ENCODE measurements at regions not wholly inside any gene's neighbourhood (a gene's known extent, or its start where the extent isn't known, plus 50 kb on each side); places are given as distances from the start of the nearest gene placed in this dataset.

DNA sequence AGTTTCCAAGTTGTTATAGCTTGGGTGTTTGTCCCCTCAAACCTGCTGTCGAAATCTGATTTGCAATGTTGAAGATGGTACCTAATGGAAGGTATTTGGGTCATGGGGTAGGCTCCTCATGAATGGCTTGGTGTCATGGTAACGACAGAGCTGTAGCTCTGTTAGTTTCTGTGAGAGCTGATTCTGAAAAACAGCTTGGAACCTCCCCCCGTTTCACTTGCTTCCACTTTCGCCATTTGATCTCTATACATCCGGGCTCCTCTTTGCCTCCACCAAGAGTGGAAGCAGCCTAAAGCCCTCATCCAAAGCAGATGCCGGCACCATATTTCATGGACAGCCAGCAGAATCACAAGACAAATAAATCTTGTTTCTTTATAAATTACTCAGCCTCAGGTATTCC, 1035.1 kb upstream of the SLC39A10 start:
- no peaks in the 10 kb centered on the region for H3K9me3 ChIP-seq (ENCODE audit: control insufficient read depth, insufficient read depth, low read depth, low read length)
- CTCF ChIA-PET = no interaction called here
- H3K27ac ChIP-seq (ENCODE audit: extremely low read depth, low read depth, low read length) = no peak overlapping the region
- no peaks in the 10 kb centered on the region for H3K4me1 ChIP-seq (ENCODE audit: control insufficient read depth, insufficient read depth, low read length)
- POLR2A ChIA-PET = no interaction called here
- H3K36me3 ChIP-seq (ENCODE audit: control insufficient read depth in 2 of 2, insufficient read depth in 1 of 2, low read length in 2 of 2) = no peaks in the 10 kb centered on the region
- no peak overlapping the region for H3K4me3 ChIP-seq (ENCODE audit: low read depth, low read length)
- TF ChIP-seq, protein P1, sequence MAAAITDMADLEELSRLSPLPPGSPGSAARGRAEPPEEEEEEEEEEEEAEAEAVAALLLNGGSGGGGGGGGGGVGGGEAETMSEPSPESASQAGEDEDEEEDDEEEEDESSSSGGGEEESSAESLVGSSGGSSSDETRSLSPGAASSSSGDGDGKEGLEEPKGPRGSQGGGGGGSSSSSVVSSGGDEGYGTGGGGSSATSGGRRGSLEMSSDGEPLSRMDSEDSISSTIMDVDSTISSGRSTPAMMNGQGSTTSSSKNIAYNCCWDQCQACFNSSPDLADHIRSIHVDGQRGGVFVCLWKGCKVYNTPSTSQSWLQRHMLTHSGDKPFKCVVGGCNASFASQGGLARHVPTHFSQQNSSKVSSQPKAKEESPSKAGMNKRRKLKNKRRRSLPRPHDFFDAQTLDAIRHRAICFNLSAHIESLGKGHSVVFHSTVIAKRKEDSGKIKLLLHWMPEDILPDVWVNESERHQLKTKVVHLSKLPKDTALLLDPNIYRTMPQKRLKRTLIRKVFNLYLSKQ (tag by site-specific recombination; IDR thresholded peaks at IDR 0.05; ENCODE audit: borderline replicate concordance) = no peak
- TF ChIP-seq ZNF549 (tag by site-specific recombination; IDR thresholded peaks at IDR 0.05) = no peak
- TF ChIP-seq ZNF292 (tag by site-specific recombination; IDR thresholded peaks at IDR 0.05; ENCODE audit: borderline replicate concordance, low read depth) = no peak
- no peak for TF ChIP-seq ZNF571 (tag by site-specific recombination; IDR thresholded peaks at IDR 0.05)
- TF ChIP-seq, protein P2, sequence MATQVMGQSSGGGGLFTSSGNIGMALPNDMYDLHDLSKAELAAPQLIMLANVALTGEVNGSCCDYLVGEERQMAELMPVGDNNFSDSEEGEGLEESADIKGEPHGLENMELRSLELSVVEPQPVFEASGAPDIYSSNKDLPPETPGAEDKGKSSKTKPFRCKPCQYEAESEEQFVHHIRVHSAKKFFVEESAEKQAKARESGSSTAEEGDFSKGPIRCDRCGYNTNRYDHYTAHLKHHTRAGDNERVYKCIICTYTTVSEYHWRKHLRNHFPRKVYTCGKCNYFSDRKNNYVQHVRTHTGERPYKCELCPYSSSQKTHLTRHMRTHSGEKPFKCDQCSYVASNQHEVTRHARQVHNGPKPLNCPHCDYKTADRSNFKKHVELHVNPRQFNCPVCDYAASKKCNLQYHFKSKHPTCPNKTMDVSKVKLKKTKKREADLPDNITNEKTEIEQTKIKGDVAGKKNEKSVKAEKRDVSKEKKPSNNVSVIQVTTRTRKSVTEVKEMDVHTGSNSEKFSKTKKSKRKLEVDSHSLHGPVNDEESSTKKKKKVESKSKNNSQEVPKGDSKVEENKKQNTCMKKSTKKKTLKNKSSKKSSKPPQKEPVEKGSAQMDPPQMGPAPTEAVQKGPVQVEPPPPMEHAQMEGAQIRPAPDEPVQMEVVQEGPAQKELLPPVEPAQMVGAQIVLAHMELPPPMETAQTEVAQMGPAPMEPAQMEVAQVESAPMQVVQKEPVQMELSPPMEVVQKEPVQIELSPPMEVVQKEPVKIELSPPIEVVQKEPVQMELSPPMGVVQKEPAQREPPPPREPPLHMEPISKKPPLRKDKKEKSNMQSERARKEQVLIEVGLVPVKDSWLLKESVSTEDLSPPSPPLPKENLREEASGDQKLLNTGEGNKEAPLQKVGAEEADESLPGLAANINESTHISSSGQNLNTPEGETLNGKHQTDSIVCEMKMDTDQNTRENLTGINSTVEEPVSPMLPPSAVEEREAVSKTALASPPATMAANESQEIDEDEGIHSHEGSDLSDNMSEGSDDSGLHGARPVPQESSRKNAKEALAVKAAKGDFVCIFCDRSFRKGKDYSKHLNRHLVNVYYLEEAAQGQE (tag by site-specific recombination; IDR thresholded peaks at IDR 0.05) = no peak
- TF ChIP-seq, protein P3, sequence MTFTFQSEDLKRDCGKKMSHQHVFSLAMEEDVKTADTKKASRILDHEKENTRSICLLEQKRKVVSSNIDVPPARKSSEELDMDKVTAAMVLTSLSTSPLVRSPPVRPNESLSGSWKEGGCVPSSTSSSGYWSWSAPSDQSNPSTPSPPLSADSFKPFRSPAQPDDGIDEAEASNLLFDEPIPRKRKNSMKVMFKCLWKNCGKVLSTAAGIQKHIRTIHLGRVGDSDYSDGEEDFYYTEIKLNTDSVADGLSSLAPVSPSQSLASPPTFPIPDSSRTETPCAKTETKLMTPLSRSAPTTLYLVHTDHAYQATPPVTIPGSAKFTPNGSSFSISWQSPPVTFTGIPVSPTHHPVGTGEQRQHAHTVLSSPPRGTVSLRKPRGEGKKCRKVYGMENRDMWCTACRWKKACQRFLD (tag by site-specific recombination; IDR thresholded peaks at IDR 0.05) = no peak
- TF ChIP-seq ZNF274 (IDR thresholded peaks at IDR 0.05; ENCODE audit: low read length) = no peak
- TF ChIP-seq ZNF274 (tag by site-specific recombination; IDR thresholded peaks at IDR 0.05; ENCODE audit: borderline replicate concordance) = no peak

DNA sequence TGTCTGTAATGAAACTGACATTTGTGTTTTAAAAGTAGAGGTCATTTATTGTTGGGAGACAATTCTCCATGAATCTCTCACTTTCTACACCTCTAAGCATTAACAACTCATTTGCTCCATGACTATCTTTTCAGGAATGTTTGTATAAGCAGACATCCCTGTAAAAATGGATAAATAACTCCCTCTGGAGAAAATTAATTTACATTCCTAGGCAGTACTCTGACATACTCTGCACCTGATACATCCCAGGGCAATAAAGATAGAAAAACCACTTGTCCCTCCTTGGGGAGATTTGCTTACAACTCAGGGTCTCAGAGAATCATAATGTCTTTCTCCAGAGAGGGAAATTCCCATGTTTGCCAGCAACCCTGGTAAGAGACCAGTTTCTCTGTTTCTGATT, 1037.7 kb upstream of the SLC39A10 start:
- H3K4me1 ChIP-seq (ENCODE audit: control insufficient read depth, insufficient read depth, low read length) = no peaks in the 10 kb centered on the region
- no peaks in the 10 kb centered on the region for H3K36me3 ChIP-seq (ENCODE audit: control insufficient read depth in 2 of 2, insufficient read depth in 1 of 2, low read length in 2 of 2)
- no peak overlapping the region for H3K4me3 ChIP-seq (ENCODE audit: low read depth, low read length)
- POLR2A ChIA-PET = no interaction called here
- H3K9me3 ChIP-seq (ENCODE audit: control insufficient read depth, insufficient read depth, low read depth, low read length) = no peaks in the 10 kb centered on the region
- CTCF ChIA-PET = no interaction called here
- TF ChIP-seq ZNF404 (tag by site-specific recombination; IDR thresholded peaks at IDR 0.05) = no peak
- TF ChIP-seq ZNF701 (tag by site-specific recombination; IDR thresholded peaks at IDR 0.05) = no peak
- TF ChIP-seq ZNF529 (tag by site-specific recombination; IDR thresholded peaks at IDR 0.05; ENCODE audit: insufficient replicate concordance) = no peak
- TF ChIP-seq, protein P4, sequence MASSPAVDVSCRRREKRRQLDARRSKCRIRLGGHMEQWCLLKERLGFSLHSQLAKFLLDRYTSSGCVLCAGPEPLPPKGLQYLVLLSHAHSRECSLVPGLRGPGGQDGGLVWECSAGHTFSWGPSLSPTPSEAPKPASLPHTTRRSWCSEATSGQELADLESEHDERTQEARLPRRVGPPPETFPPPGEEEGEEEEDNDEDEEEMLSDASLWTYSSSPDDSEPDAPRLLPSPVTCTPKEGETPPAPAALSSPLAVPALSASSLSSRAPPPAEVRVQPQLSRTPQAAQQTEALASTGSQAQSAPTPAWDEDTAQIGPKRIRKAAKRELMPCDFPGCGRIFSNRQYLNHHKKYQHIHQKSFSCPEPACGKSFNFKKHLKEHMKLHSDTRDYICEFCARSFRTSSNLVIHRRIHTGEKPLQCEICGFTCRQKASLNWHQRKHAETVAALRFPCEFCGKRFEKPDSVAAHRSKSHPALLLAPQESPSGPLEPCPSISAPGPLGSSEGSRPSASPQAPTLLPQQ (tag by site-specific recombination; IDR thresholded peaks at IDR 0.05) = no peak
- no peak for TF ChIP-seq ZNF324 (tag by site-specific recombination; IDR thresholded peaks at IDR 0.05)
- TF ChIP-seq WT1 (tag by site-specific recombination; IDR thresholded peaks at IDR 0.05) = no peak
- TF ChIP-seq, protein P2 (tag by site-specific recombination; IDR thresholded peaks at IDR 0.05) = no peak
- TF ChIP-seq GLIS1 (tag by site-specific recombination; IDR thresholded peaks at IDR 0.05) = no peak
- TF ChIP-seq ZNF549 (tag by site-specific recombination; IDR thresholded peaks at IDR 0.05) = no peak
- no peak for TF ChIP-seq ZEB2 (tag by site-specific recombination; IDR thresholded peaks at IDR 0.05)
- no peak for TF ChIP-seq ZNF133 (tag by site-specific recombination; IDR thresholded peaks at IDR 0.05)
- no peak for TF ChIP-seq YY1 (tag by site-specific recombination; IDR thresholded peaks at IDR 0.05)
- TF ChIP-seq, protein P5, sequence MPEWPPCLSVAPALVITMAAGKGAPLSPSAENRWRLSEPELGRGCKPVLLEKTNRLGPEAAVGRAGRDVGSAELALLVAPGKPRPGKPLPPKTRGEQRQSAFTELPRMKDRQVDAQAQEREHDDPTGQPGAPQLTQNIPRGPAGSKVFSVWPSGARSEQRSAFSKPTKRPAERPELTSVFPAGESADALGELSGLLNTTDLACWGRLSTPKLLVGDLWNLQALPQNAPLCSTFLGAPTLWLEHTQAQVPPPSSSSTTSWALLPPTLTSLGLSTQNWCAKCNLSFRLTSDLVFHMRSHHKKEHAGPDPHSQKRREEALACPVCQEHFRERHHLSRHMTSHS (tag by site-specific recombination; IDR thresholded peaks at IDR 0.05) = no peak
- no peak for TF ChIP-seq ZNF433 (tag by site-specific recombination; IDR thresholded peaks at IDR 0.05; ENCODE audit: low read depth)
- TF ChIP-seq ZNF24 (tag by site-specific recombination; IDR thresholded peaks at IDR 0.05) = no peak
- no peak for TF ChIP-seq ZNF169 (tag by site-specific recombination; IDR thresholded peaks at IDR 0.05)
- no peak for TF ChIP-seq ZSCAN30 (tag by site-specific recombination; IDR thresholded peaks at IDR 0.05)
- no peak overlapping the region for H3K27ac ChIP-seq (ENCODE audit: extremely low read depth, low read depth, low read length)
